ENCODE measurements at regions not wholly inside any gene's neighbourhood (a gene's known extent, or its start where the extent isn't known, plus 50 kb on each side); places are given as distances from the start of the nearest gene placed in this dataset.

GRCh38 chr3:35871009-35871408 lies 231.7 kb downstream of the ARPP21 start:
- no peak for TF ChIP-seq CTCF (conservative IDR thresholded peaks at IDR 0.05)
- peaks cover 5% of the 10 kb centered on the region for H3K27me3 Mint-ChIP-seq
- no peaks in the 10 kb centered on the region for H3K36me3 Mint-ChIP-seq
- H3K9me3 Mint-ChIP-seq = no peaks in the 10 kb centered on the region
- no peak overlapping the region for H3K27ac Mint-ChIP-seq
- H3K4me1 Mint-ChIP-seq (ENCODE audit: unreplicated experiment) = peaks cover 6% of the 10 kb centered on the region
- no peak overlapping the region for H3K4me3 Mint-ChIP-seq
- DNase-seq (ENCODE audit: extremely low spot score, unreplicated experiment) = no peak

GRCh38 chr3:35883929-35884328 lies 244.6 kb downstream of the ARPP21 start:
- Mint-ChIP-seq H3K4me3 (no peak overlapping the region), H3K4me1 (ENCODE audit: unreplicated experiment) (no peaks in the 10 kb centered on the region), H3K27me3 (no peaks in the 10 kb centered on the region), H3K36me3 (no peaks in the 10 kb centered on the region), H3K9me3 (peaks cover 5% of the 10 kb centered on the region), H3K27ac (no peak overlapping the region)
- TF ChIP-seq CTCF (conservative IDR thresholded peaks at IDR 0.05) = no peak
- no peak for DNase-seq (ENCODE audit: extremely low spot score, unreplicated experiment)

GRCh38 chr3:35894735-35895134 lies 255.4 kb downstream of the ARPP21 start:
- Mint-ChIP-seq H3K4me1 (ENCODE audit: unreplicated experiment) (no peaks in the 10 kb centered on the region), H3K27me3 (peaks cover 4% of the 10 kb centered on the region), H3K4me3 (no peak overlapping the region), H3K36me3 (no peaks in the 10 kb centered on the region), H3K27ac (no peak overlapping the region), H3K9me3 (peaks cover 10% of the 10 kb centered on the region)
- DNase-seq (ENCODE audit: extremely low spot score, unreplicated experiment) = no peak
- TF ChIP-seq CTCF (conservative IDR thresholded peaks at IDR 0.05) = no peak

- Mint-ChIP-seq H3K27me3 (peaks cover 4% of the 10 kb centered on the region), H3K4me3 (no peak overlapping the region), H3K36me3 (no peaks in the 10 kb centered on the region), H3K4me1 (ENCODE audit: unreplicated experiment) (no peaks in the 10 kb centered on the region), H3K27ac (no peak overlapping the region), H3K9me3 (peaks cover 6% of the 10 kb centered on the region)
- TF ChIP-seq CTCF (conservative IDR thresholded peaks at IDR 0.05) = no peak
- no peak for DNase-seq (ENCODE audit: extremely low spot score, unreplicated experiment)
Observed at GRCh38 chr3:35899245-35899644, 259.9 kb downstream of the ARPP21 start.

- DNase-seq (ENCODE audit: extremely low spot score, unreplicated experiment) = no peak
- Mint-ChIP-seq H3K4me3 (no peak overlapping the region), H3K4me1 (ENCODE audit: unreplicated experiment) (no peaks in the 10 kb centered on the region), H3K27ac (no peak overlapping the region), H3K9me3 (peaks cover 6% of the 10 kb centered on the region), H3K36me3 (no peaks in the 10 kb centered on the region), H3K27me3 (peaks cover 4% of the 10 kb centered on the region)
- TF ChIP-seq CTCF (conservative IDR thresholded peaks at IDR 0.05) = no peak
Observed at GRCh38 chr3:35900079-35900478, 260.8 kb downstream of the ARPP21 start.
